ENCODE measurements at regions not wholly inside any gene's neighbourhood (a gene's known extent, or its start where the extent isn't known, plus 50 kb on each side); places are given as distances from the start of the nearest gene placed in this dataset.

DNA sequence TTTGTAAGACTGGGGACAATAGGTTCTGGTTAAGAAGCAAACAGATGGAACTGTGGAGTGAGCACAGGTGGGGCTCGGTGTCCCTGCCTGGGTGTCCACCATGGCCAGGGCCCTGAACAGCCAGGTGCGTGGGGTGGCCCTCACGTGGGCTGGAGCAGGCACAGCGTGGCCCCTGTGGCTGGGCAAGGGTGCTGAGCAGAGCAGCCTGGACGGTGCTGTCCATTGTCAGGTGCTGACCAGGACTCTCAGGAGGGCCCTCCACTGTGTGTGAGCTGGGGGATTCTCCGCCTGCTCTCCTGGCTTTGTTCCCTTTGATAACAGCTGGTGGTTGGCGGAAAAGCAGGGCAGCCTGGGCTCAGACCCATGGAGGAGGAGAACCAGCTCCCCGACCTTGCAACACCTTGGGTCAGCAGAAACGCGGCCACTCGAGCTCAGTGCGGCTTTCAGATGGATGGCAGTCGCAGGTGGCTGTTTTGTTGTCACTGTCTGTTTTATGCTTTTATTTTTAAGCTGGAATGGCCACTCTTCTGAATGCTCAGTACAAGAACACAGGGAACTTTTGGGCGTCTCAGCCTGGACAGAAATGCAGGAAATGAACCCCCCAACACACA, 273.9 kb upstream of the ADARB2 start:
- H3K36me3 ChIP-seq, result no peaks in the 10 kb centered on the region
- H3K4me1 ChIP-seq, result no peaks in the 10 kb centered on the region
- no peak for DNase-seq
- TF ChIP-seq, protein P1, sequence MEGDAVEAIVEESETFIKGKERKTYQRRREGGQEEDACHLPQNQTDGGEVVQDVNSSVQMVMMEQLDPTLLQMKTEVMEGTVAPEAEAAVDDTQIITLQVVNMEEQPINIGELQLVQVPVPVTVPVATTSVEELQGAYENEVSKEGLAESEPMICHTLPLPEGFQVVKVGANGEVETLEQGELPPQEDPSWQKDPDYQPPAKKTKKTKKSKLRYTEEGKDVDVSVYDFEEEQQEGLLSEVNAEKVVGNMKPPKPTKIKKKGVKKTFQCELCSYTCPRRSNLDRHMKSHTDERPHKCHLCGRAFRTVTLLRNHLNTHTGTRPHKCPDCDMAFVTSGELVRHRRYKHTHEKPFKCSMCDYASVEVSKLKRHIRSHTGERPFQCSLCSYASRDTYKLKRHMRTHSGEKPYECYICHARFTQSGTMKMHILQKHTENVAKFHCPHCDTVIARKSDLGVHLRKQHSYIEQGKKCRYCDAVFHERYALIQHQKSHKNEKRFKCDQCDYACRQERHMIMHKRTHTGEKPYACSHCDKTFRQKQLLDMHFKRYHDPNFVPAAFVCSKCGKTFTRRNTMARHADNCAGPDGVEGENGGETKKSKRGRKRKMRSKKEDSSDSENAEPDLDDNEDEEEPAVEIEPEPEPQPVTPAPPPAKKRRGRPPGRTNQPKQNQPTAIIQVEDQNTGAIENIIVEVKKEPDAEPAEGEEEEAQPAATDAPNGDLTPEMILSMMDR (IDR thresholded peaks at IDR 0.05), result no peak
- H3K9me3 ChIP-seq, result no peaks in the 10 kb centered on the region
- no peak overlapping the region for H3K4me3 ChIP-seq
- H3K27ac ChIP-seq, result no peak overlapping the region
- no peaks in the 10 kb centered on the region for H3K27me3 ChIP-seq
- intact Hi-C loops (cut with DNase I; ENCODE audit: low total_unique reads), result no loop called here

DNA sequence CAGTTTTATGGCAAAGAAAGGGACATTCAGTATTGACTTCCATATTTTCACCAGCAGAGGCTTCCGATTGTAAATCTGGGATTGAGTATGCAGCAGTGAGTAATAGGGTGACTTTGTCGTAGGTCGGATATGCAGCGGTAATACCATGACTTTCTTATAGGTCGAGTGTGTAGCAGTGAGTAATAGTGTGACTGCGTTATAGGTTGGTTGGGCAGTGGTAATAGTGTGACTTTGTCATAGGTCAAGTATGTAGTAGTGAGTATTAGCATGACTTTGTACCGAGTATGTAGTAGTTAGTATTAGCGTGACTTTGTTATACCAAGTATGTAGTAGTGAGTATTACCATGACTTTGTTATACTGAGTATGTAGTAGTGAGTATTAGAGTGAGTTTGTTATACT, 268.2 kb upstream of the ADARB2 start:
- Histone ChIP-seq H3K9me3 (no peaks in the 10 kb centered on the region), H3K4me1 (no peaks in the 10 kb centered on the region), H3K27me3 (no peaks in the 10 kb centered on the region), H3K36me3 (no peaks in the 10 kb centered on the region), H3K4me3 (no peak overlapping the region), H3K27ac (no peak overlapping the region)
- intact Hi-C loops (cut with DNase I; ENCODE audit: low total_unique reads), result no loop called here
- TF ChIP-seq, protein P1 (IDR thresholded peaks at IDR 0.05), result no peak
- DNase-seq, result no peak

DNA sequence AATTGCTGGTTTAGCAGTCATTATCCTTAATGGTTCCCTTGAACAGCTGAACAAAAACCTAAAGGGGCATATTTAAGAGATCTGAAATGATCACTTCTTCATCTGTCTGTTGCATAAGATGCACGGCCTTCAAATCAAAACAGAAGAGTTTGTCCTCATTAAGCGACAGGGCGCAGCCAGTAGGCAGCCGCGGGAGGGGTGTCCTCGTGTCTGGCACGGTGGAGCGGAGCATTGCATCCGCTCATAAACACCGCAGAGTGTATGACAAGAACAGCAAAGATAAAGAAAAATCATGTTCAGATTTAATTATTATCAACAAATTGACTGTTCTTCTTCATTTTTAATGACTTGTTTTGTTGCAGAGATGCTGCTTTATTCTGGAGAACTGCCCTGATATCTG, 255.6 kb upstream of the ADARB2 start:
- TF ChIP-seq, protein P1 (IDR thresholded peaks at IDR 0.05), result no peak
- no peaks in the 10 kb centered on the region for H3K4me1 ChIP-seq

DNA sequence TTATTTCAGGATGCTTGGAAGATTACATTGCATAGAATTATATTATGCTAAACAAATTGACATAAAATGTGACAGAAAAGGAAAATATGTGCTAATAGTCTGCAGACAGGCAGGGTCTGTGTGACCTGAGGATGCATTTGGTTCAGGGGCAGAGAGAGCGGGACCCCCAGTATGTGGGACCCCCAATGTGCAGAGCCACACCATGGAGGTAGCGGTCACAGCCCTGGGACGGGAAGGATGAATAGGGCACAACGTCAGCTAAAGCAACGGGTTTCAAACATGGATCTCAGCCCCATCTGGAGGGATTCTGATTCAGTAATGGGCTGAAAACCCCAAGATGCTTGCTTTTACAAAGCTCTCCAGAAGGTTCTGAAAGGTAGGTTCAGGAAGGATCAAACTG, 251.8 kb upstream of the ADARB2 start:
- DNase-seq, result no peak
- TF ChIP-seq, protein P1 (IDR thresholded peaks at IDR 0.05), result no peak
- Histone ChIP-seq H3K27ac (no peak overlapping the region), H3K9me3 (no peaks in the 10 kb centered on the region), H3K27me3 (no peaks in the 10 kb centered on the region), H3K4me3 (no peak overlapping the region), H3K36me3 (no peaks in the 10 kb centered on the region), H3K4me1 (no peaks in the 10 kb centered on the region)
- intact Hi-C loops (cut with DNase I; ENCODE audit: low total_unique reads), result no loop called here

More for the DNA sequence above, 255.6 kb upstream of the ADARB2 start:
- no peak for DNase-seq
- no peaks in the 10 kb centered on the region for H3K9me3 ChIP-seq
- no peak overlapping the region for H3K4me3 ChIP-seq
- intact Hi-C loops (cut with DNase I; ENCODE audit: low total_unique reads), result no loop called here
- H3K36me3 ChIP-seq, result no peaks in the 10 kb centered on the region
- H3K27me3 ChIP-seq, result no peaks in the 10 kb centered on the region
- H3K27ac ChIP-seq, result no peak overlapping the region

DNA sequence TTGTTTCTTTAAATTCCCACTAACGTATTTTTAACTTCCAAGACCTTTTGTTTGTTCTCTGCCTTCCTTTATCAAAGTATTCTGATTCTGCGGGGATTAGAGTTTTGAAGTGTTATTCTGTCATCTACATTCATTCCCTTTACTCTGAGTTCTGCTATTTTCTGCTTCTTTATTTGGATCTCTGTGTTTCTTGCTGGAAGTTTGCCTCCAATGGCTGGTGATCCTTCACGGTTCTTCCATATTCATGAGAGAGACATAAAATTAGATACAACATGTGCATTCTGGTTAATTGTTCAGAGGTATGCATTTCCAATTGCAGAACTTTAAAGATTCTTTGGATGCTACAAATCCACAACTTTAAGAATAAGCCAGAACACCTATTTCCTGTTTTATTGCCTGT, 244.7 kb upstream of the ADARB2 start:
- Histone ChIP-seq H3K27me3 (no peaks in the 10 kb centered on the region), H3K4me1 (no peaks in the 10 kb centered on the region), H3K9me3 (peaks cover 0 to 5% (median 0%) of the 10 kb centered on the region in 3 donors), H3K4me3 (no peak overlapping the region), H3K27ac (no peak overlapping the region), H3K36me3 (no peaks in the 10 kb centered on the region)
- TF ChIP-seq, protein P1 (IDR thresholded peaks at IDR 0.05), result no peak
- no peak for DNase-seq
- intact Hi-C loops (cut with DNase I; ENCODE audit: low total_unique reads), result no loop called here

DNA sequence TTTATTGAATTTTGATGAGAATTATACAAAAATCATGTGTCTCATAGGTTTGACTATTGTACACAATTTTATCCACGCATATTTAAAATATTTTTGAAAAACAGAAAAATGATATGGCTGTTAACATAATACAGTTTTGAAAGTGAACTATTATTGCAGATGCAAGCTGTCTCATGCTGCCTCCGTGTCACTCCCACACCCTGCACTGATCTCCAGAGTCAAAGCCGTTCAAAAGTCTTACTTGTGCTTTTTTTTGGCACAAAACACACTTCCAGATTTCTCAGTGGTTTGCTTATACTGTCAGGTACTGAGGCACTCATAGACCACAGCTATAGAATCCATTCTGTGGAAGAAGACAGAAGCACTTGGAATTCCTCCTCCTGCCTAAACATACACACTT, 243.1 kb upstream of the ADARB2 start:
- peaks cover 0 to 5% (median 0%) of the 10 kb centered on the region in 3 donors for H3K9me3 ChIP-seq
- TF ChIP-seq, protein P1 (IDR thresholded peaks at IDR 0.05), result no peak
- DNase-seq, result no peak
- H3K4me1 ChIP-seq, result no peaks in the 10 kb centered on the region
- H3K36me3 ChIP-seq, result no peaks in the 10 kb centered on the region
- no peak overlapping the region for H3K4me3 ChIP-seq
- H3K27ac ChIP-seq, result no peak overlapping the region
- H3K27me3 ChIP-seq, result no peaks in the 10 kb centered on the region
- intact Hi-C loops (cut with DNase I; ENCODE audit: low total_unique reads), result no loop called here

Data from tibial artery (tissue), 4 donors.